Erythroblast (primary cell): ENCODE measurements at regions not wholly inside any gene's neighbourhood (a gene's known extent, or its start where the extent isn't known, plus 50 kb on each side); places are given as distances from the start of the nearest gene placed in this dataset.

ENCODE experiments used
- DNase-seq, 2 experiments: peaks; one replicate each; lab custom pipeline; 2025; lab: John Stamatoyannopoulos, UW
- GATA1 ChIP-seq: IDR thresholded peaks from 2 replicates; pipeline ENCODE4 v1.6.1; 2011; ENCODE audit warnings: low read depth, mild to moderate bottlenecking, control low read depth, low read length, moderate library complexity
- POLR2A ChIP-seq: IDR thresholded peaks from 2 replicates; pipeline ENCODE4 v1.6.1; 2011; ENCODE audit warnings: mild to moderate bottlenecking, low read length

- TF ChIP-seq POLR2A (no peak), GATA1 (no peak)
Measured at GRCh38 chr1:195082183-195082582, 1526.1 kb downstream of the KCNT2 start.

DNA sequence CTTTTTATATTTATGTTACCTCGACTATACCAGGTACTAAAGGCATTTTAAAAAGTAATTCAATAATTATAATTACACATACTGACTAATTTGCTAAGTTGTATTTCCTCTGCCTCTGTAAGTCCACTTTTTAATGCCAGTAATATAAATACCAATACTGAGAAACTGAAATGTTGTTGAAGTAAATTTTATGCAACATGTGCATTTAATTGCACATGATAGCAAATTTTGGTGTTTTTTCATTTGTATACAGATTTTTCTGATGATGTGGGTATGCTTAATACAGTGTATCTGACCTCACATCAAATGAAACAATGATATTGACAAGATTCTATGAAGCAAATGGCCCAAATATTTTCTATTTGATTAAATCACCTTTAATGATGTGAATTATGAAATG is 1531.6 kb downstream of the KCNT2 start:
- TF ChIP-seq POLR2A (no peak), GATA1 (no peak)

More at GRCh38 chr1:195082183-195082582, 1526.1 kb downstream of the KCNT2 start:
- no peak for DNase-seq

GRCh38 chr1:195075973-195076372 is 1532.3 kb downstream of the KCNT2 start:
- no peak for DNase-seq
- TF ChIP-seq GATA1 (no peak), POLR2A (no peak)

More for the DNA sequence above, 1531.6 kb downstream of the KCNT2 start:
- DNase-seq: no peak

DNA sequence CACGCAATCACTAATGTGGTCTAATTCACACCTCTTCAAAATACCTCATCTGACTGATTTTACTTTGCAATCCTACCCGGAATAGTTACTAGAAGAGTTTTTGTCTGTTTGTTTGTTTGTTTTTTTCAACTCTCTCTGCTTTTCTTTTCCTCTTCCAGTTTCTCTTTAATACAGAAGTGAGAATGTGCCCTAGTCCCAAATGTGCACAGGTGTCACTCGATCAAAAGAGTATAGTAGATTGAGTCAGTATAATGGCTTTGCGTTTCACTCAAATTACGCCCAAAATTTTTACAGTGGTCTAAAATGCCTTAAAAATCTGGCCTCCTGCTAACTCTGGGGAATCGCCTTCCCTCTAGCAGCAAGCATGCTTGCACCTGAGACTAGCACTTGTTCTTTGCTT is 1536.8 kb downstream of the KCNT2 start:
- TF ChIP-seq GATA1: no peak
- TF ChIP-seq POLR2A: no peak
- DNase-seq: no peak

DNA sequence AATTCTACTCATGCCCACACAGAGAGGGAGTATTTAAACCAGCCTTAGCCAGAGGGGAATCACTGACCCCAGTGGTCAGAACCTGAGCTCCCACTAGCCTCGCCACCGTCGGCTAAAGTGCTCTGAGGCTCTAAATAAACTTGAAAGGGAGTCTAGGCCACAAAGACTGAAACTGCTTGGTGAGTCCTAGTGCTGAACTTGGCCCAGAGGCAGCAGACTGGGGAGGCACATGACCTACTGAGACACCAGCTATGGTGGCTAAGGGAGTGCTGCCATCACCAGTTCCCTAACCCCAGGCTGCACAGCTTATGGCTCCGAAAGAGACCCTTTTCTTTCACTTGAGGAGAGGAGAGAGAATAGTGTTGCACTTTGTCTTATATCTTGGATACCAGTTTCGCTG is 1542.8 kb downstream of the KCNT2 start:
- no peak for DNase-seq
- TF ChIP-seq POLR2A (no peak), GATA1 (no peak)

GRCh38 chr1:195064358-195064757 is 1543.9 kb downstream of the KCNT2 start:
- TF ChIP-seq GATA1: no peak

DNA sequence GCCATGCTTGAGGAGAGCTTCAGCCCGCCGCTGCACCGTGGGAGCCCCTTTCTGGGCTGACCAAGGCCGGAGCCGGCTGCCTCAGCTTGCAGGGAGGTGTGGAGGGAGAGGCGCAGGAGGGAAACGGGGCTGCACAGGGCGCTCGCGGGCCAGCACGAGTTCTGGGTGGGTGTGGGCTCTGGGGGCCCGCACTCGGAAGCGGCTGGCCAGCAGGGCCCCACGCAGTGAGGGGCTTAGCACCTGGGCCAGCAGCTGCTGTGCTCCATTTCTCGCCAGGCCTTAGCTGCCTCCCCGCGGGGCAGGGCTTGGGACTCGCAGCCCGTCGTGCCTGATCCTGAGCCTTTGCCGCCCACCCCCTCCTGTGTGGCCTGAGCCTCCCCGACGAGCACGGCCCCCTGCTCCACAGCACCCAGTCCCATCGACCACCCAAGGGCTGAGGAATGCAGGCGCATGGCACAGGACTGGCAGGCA is 1554.0 kb downstream of the KCNT2 start:
- no peak for DNase-seq
- no peak for TF ChIP-seq GATA1
- no peak for TF ChIP-seq POLR2A

More at GRCh38 chr1:195064358-195064757, 1543.9 kb downstream of the KCNT2 start:
- no peak for DNase-seq

DNA sequence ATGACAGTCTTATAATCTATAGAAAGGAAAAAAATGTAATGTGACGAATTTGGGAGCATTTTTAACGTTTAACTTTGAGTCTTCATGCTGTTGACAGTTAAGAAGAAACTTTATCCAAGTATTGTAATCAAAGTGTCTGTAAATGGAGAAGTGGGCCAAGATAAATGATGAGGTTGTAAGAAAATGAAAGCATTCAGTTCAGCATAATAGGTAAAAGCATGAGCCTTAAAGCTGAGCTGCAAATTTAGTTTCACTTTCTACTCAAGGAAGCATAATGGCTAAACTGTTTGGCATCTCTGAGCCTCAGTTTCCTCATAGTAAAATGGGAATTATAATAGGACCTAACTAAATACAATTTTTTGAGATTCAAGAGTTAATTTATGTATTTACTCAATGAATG is 1554.8 kb downstream of the KCNT2 start:
- no peak for TF ChIP-seq POLR2A
- TF ChIP-seq GATA1: no peak
- DNase-seq: no peak

DNA sequence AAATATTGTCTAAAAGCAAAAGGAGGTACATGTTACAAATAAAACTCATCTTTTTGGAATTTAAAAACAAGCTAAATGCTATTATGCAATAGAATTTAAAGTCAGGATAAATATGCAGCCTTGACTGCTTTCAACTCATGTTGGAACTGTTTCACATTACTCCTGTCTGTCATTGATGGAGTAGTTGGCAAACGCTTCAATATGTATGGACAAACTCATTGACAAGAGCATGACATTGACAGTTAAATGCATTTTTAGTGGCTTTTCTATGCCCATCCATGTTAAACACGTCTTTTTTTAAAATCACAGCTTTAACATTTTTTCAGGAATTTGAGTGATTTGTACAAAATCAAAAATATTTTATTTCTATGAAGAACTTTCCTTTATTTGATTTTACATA is 1560.5 kb downstream of the KCNT2 start:
- TF ChIP-seq POLR2A (no peak), GATA1 (no peak)
- DNase-seq: no peak

DNA sequence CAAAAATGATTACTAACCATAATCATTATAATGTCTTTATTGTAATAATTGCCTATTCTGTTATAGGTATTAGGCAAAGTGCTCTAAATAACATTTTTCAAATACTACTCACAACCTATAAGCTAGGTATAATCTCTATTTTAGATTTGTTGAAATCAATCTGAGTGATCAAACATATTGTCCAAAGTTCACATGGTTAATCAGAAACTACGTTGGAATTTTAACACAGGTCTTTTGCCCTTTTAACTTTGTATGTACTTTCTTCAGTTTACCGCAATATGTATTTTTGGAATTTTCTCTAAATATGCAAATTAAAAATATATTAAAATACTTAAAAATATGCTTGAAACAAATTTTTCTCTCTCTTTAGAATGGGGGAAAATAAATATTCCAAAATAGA is 1563.2 kb downstream of the KCNT2 start:
- TF ChIP-seq POLR2A: no peak
- TF ChIP-seq GATA1: no peak
- no peak for DNase-seq

DNA sequence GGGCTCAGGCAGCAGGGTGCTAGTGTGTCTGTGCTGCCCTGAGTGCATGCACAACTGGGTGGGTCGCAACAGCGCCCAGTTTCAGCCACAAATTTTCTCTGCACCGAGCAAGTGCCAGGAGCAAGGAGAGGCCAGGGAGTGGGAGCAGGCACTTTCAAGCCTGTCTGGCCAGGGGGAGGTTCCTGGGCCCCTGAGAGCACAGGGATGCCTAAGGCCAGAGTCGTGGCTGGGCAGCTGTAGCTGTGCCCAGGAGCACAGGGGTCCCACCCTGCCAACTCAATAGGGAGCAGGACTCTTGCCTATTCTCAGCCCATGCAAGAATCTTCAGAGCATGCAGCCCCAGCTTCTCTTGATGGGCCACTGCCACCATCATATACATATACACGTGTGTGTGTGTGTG is 1577.4 kb downstream of the KCNT2 start:
- DNase-seq: no peak
- no peak for TF ChIP-seq GATA1

DNA sequence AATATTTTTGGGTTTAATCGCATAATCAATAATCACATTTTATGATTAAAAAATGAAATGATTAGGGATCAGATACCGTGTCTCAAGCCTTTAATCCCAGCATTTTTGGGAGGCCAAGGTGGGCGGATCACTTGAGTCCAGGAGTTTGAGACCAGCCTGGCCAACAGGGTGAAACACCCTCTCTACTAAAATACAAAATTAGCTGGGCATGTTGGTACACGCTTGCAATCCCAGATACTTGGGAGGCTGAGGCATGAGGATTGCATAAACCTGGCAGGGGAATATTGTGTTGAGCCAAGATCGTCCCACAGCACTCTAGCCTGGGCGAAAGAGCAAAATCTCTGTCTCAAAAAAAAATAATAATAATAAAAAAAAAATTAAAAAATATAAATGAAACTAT is 1581.4 kb downstream of the KCNT2 start:
- DNase-seq: no peak
- TF ChIP-seq GATA1 (no peak), POLR2A (no peak)

DNA sequence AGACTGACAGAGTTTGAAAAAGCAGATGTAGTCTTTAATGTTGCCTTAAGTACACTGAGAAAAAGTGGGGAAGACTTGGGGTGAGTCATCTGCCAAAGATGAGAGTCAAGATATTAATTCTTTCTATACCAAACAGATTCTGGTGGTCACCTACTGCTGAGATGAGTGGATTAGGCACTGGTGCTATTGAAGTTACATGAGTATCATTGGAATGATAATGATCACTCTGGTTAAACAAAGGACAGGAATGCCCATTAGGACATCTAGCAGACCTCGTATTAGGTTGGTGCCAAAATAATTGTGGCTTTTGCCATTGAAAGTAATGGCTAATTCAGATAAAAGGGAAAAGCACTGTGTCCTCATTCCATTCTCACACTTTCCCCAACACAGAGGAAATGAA is 1588.9 kb downstream of the KCNT2 start:
- DNase-seq: no peak
- no peak for TF ChIP-seq POLR2A
- no peak for TF ChIP-seq GATA1

GRCh38 chr1:195012995-195013394 is 1595.2 kb downstream of the KCNT2 start:
- TF ChIP-seq POLR2A (no peak), GATA1 (no peak)

GRCh38 chr1:195005338-195005737 is 1602.9 kb downstream of the KCNT2 start:
- TF ChIP-seq POLR2A (no peak), GATA1 (no peak)
- no peak for DNase-seq

More at GRCh38 chr1:195012995-195013394, 1595.2 kb downstream of the KCNT2 start:
- DNase-seq: no peak
